ENCODE measurements at regions not wholly inside any gene's neighbourhood (a gene's known extent, or its start where the extent isn't known, plus 50 kb on each side); places are given as distances from the start of the nearest gene placed in this dataset.

DNA sequence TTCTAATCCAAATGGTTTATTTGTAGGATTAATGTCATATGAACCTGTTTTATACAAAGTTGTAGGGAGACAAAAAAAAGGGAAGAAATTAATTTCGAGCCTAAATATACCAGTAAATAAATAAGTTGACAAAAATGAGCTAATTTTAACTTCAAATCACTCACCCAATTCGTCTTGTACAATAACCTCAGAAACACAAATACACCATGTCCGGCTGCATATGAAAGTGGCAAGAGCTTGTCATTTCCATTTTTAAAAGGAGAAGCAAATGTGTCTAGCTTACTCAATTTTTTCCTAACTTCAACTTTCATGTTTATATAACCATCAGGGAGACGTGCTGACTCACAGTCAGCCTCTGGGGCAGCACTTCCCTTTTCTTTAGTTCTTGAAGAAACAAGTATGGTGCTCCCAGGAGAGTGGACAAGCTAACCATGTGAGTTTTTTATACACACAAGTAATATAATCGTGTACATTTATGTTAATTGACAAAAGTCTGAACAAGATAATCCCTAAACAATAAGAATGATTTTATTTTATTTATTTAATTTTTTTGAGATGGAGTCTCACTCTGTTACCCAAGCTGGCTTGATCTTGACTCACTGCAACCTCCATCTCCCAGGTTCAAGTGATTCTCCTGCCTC, 55.5 kb upstream of the SGK1 start:
- no peaks in the 10 kb centered on the region for H3K4me1 ChIP-seq (ENCODE audit: control insufficient read depth, insufficient read depth, low read length)
- H3K27me3 ChIP-seq (ENCODE audit: control insufficient read depth, insufficient read depth, low read length, poor library complexity, severe bottlenecking): no peaks in the 10 kb centered on the region
- WGBS, 2 experiments: 87 to 88% methylated on average over 3 of the region's 5 CpGs
- no peak overlapping the region for H3K27ac ChIP-seq (ENCODE audit: insufficient read depth, low read depth, low read length, poor library complexity, severe bottlenecking)
- no peaks in the 10 kb centered on the region for H3K9me3 ChIP-seq (ENCODE audit: control insufficient read depth, low read length)
- no peak overlapping the region for H3K4me3 ChIP-seq (ENCODE audit: insufficient read depth, low read depth, low read length)
- no peaks in the 10 kb centered on the region for H3K36me3 ChIP-seq (ENCODE audit: control insufficient read depth, insufficient read depth, low read length)

DNA sequence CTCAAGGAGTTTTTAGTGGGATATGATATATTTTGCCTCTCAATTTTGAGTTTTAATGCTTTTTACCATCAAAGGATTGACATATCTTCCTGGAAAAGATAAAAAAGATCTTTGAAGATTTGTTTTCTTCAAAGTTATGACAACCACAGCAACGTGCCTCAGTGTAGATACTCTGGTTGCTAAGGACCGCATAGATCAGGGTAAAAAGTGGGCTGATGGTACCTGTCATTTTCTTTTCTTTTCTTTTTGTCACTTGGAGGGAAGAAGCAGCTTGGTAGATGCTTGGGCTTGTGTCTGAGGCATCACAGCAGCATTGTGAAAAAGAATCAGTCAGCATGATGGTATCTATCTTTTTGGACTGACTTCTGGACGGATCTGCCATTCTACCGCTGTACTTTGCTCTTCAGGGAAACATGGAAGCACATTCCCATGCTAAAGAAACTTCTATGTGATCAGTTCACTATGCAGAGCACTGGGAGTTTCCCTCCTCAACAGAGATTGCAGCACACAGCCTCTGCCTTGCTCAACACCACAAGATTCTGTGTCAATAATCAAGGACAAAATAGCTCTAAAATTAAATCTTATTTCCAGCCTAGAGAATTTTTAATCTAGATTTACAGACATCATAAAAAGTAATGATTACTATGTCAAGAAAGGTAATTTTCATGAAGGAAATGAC, 54.8 kb upstream of the SGK1 start:
- H3K36me3 ChIP-seq (ENCODE audit: control insufficient read depth, insufficient read depth, low read length): no peaks in the 10 kb centered on the region
- no peak overlapping the region for H3K27ac ChIP-seq (ENCODE audit: insufficient read depth, low read depth, low read length, poor library complexity, severe bottlenecking)
- no peaks in the 10 kb centered on the region for H3K4me1 ChIP-seq (ENCODE audit: control insufficient read depth, insufficient read depth, low read length)
- no peaks in the 10 kb centered on the region for H3K9me3 ChIP-seq (ENCODE audit: control insufficient read depth, low read length)
- H3K27me3 ChIP-seq (ENCODE audit: control insufficient read depth, insufficient read depth, low read length, poor library complexity, severe bottlenecking): no peaks in the 10 kb centered on the region
- 89 to 93% methylated on average over 4 of the region's 4 CpGs for WGBS, 2 experiments
- no peak overlapping the region for H3K4me3 ChIP-seq (ENCODE audit: insufficient read depth, low read depth, low read length)

DNA sequence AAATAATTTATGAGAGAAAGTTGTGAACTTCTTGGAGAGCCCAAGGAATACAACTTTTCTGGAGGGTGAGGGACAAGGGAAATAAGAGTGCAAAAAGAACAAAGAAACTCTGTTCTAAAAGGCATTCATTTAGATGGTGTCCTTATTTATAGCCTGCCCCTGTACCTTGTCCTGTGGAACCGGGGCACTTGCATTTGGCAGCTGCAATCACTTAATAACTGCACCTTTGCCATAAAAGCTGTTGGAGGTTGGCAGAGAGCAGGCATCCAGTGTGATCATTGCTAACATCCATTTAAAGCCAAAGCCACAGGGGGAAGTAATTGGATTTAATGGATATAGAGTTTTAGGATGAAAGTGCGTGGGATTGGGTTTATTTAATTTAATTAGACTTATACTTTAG, 50.8 kb upstream of the SGK1 start:
- H3K27ac ChIP-seq (ENCODE audit: insufficient read depth, low read depth, low read length, poor library complexity, severe bottlenecking): no peak overlapping the region
- no peaks in the 10 kb centered on the region for H3K27me3 ChIP-seq (ENCODE audit: control insufficient read depth, insufficient read depth, low read length, poor library complexity, severe bottlenecking)
- 93 to 100% methylated on average over 1 of the region's 2 CpGs for WGBS, 2 experiments
- H3K9me3 ChIP-seq (ENCODE audit: control insufficient read depth, low read length): no peaks in the 10 kb centered on the region
- H3K4me3 ChIP-seq (ENCODE audit: insufficient read depth, low read depth, low read length): no peak overlapping the region
- no peaks in the 10 kb centered on the region for H3K4me1 ChIP-seq (ENCODE audit: control insufficient read depth, insufficient read depth, low read length)
- no peaks in the 10 kb centered on the region for H3K36me3 ChIP-seq (ENCODE audit: control insufficient read depth, insufficient read depth, low read length)

Data from ectodermal cell (in vitro differentiated cells).